ENCODE measurements at regions not wholly inside any gene's neighbourhood (a gene's known extent, or its start where the extent isn't known, plus 50 kb on each side); places are given as distances from the start of the nearest gene placed in this dataset.
A peak's percentile ranks its signal among the peaks of the same experiment; 100 is the strongest.

DNA sequence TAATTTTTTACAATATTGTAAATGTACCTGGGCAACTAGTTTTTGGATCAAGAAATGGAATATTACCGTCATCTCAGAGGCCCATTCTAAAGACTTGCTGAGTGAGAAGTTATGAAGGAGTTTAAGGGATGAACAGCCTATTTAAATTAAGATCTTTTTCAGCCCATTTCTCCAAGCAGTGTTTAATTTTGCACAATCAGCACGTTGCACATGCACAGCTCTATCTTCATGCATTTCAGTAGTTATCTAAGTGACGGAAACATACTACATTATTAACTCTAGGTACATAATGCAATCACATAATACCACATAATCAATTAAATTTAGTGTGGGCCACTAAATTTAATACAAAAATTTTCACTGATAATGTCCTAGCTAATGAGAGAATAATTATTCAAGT is 582.1 kb upstream of the DSEL start:
- no peak for DNase-seq (ENCODE audit: low read depth)
- TF ChIP-seq, protein P1, sequence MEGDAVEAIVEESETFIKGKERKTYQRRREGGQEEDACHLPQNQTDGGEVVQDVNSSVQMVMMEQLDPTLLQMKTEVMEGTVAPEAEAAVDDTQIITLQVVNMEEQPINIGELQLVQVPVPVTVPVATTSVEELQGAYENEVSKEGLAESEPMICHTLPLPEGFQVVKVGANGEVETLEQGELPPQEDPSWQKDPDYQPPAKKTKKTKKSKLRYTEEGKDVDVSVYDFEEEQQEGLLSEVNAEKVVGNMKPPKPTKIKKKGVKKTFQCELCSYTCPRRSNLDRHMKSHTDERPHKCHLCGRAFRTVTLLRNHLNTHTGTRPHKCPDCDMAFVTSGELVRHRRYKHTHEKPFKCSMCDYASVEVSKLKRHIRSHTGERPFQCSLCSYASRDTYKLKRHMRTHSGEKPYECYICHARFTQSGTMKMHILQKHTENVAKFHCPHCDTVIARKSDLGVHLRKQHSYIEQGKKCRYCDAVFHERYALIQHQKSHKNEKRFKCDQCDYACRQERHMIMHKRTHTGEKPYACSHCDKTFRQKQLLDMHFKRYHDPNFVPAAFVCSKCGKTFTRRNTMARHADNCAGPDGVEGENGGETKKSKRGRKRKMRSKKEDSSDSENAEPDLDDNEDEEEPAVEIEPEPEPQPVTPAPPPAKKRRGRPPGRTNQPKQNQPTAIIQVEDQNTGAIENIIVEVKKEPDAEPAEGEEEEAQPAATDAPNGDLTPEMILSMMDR (conservative IDR thresholded peaks at IDR 0.05; ENCODE audit: low read depth, low read length), result no peak
- H3K4me3 ChIP-seq (ENCODE audit: low read length), result no peak overlapping the region

DNA sequence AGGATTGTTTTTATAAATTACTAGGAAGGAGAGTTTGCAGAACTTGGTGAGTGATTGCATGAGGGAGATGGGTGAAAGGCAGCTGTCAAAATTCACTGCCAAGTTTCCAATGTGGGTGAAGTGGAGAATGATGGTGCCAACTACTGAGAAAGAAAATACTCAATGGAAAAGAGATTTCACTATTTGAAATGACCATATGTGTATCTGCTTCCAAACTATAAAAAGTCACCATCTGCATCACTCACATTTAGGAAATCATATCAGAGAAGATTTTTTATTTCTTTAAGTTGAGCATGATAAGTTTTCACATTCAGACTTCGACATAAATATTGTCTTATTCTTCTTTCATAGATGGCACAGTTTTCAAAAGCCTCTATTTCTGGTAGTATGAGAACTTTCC is 570.0 kb upstream of the DSEL start:
- no peak for DNase-seq (ENCODE audit: low read depth)
- TF ChIP-seq, protein P1 (conservative IDR thresholded peaks at IDR 0.05; ENCODE audit: low read depth, low read length), result no peak
- H3K4me3 ChIP-seq (ENCODE audit: low read length), result no peak overlapping the region

DNA sequence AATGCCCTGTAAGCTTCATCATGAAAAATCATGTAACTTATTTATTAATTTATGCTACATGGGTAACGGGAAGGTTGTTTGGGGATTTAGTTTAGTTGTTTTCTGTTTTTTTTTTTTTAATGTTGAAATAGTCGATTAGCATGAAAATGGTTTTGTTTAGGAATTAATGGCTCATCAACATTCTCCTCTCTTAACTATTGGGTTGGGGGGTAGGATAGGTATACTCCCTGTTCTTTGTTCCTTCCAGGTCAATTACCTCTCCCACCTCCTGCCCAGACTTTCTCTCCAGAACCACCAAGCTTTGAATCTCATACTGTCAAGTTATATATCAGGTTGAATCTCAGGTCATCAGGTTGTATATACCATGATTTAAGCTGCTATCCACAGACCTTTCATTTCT is 568.7 kb upstream of the DSEL start:
- no peak for DNase-seq (ENCODE audit: low read depth)
- no peak overlapping the region for H3K4me3 ChIP-seq (ENCODE audit: low read length)
- TF ChIP-seq, protein P1 (conservative IDR thresholded peaks at IDR 0.05; ENCODE audit: low read depth, low read length), result no peak

DNA sequence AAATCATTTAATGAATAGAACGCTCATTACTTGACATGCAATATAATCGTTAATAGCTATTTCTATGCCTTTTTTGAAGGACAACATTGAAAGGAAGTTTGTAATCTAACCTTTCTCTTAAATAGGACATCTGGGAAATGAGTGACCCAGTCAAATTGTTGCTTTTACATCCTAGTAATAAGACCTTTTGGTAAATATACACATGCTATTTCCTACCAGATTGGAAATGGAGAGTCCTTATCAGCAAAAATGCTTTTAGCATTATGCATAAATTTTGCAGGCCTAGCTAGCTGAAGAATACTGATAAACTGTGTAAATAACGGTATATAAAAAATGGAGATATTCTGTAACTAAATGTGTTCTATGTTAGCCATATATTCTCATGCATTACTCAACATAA is 567.3 kb upstream of the DSEL start:
- no peak overlapping the region for H3K4me3 ChIP-seq (ENCODE audit: low read length)
- TF ChIP-seq, protein P1 (conservative IDR thresholded peaks at IDR 0.05; ENCODE audit: low read depth, low read length), result no peak
- DNase-seq (ENCODE audit: low read depth), result no peak

DNA sequence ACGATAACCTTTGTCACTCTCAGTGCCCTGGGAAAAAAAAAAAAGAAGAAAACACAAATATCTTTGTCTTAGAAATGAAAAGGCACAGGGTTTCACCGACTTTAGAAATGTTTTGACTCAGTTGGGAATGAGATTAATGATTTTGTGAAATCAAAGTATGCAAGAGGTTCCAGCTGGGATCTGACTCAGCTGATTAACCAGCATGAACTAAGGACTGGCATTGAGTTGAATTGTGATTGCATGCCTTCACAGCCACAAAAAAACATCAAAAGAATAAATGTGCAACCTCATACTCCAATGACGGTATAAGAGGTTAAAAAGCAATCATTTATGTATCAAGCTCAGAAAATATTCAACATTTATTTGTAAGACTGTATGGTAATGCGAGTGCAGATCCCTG is 566.6 kb upstream of the DSEL start:
- TF ChIP-seq, protein P1 (conservative IDR thresholded peaks at IDR 0.05; ENCODE audit: low read depth, low read length), result no peak
- no peak overlapping the region for H3K4me3 ChIP-seq (ENCODE audit: low read length)
- peak; percentile 72 for DNase-seq (ENCODE audit: low read depth)

DNA sequence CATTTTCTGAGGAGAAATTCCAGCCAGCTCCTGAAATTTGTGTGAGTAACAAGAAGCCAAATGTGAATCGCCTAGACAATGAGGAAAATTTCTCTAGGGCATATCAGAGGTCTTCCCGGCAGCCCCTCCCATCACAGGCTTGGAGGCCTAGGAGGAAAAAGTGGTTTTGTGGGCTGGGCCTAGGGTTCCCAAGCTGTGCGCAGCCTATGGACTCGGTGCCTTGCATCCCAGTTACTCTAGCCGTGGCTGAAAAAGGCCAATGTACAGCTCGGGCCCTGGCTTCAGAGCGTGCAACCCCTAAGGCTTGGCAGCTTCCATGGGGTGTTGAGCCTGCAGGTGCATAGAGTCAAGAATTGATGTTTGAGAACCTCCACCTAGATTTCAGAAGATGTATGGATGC is 556.2 kb upstream of the DSEL start:
- no peak overlapping the region for H3K4me3 ChIP-seq (ENCODE audit: low read length)
- TF ChIP-seq, protein P1 (conservative IDR thresholded peaks at IDR 0.05; ENCODE audit: low read depth, low read length), result no peak
- DNase-seq (ENCODE audit: low read depth), result no peak

DNA sequence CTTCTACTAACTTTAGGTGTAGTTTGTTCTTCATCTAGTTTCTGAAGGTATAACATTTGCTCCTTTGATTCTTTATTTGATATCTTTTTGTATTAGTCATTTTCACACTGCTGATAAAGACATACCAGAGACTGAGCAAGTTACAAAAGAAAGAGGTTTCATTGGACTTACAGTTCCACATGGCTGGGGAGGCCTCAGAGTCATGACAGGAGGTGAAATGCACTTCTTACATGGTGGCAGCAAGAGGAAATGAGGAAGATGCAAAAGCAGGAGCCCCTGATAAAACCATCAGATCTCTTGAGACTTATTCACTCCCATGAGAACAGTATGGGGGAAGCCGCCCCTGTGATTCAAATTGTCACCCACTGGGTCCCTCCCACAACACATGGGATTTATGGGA is 544.4 kb upstream of the DSEL start:
- TF ChIP-seq, protein P1 (conservative IDR thresholded peaks at IDR 0.05; ENCODE audit: low read depth, low read length), result no peak
- DNase-seq (ENCODE audit: low read depth), result no peak
- no peak overlapping the region for H3K4me3 ChIP-seq (ENCODE audit: low read length)

Data from retinal pigment epithelial cell (primary cell).